ENCODE measurements at regions not wholly inside any gene's neighbourhood (a gene's known extent, or its start where the extent isn't known, plus 50 kb on each side); places are given as distances from the start of the nearest gene placed in this dataset.

GRCh38 chr9:32278991-32279390, 105.5 kb upstream of the ACO1 start:
- Mint-ChIP-seq H3K27ac (no peak overlapping the region), H3K4me3 (no peak overlapping the region), H3K36me3 (ENCODE audit: insufficient read depth in 1 of 3, low read depth in 3 of 3) (no peaks in the 10 kb centered on the region), H3K9me3 (peaks cover 0 to 6% of the 10 kb centered on the region in 2 experiments; a peak in 2 of 5 replicates), H3K4me1 (peaks cover 0 to 2% of the 10 kb centered on the region in 2 experiments; a peak in 1 of 4 replicates), H3K27me3 (ENCODE audit: low read depth) (no peaks in the 10 kb centered on the region; the same call in 1 of the 2 replicates)
- Histone ChIP-seq H3K27ac (ENCODE audit: insufficient read length, low read depth, low read length) (no peak overlapping the region), H3K23ac (ENCODE audit: insufficient read length, low read depth, low read length) (no peak overlapping the region), H3K9me3 (ENCODE audit: control insufficient read depth, low read depth, low read length) (no peaks in the 10 kb centered on the region), H4K20me1 (ENCODE audit: control insufficient read depth, insufficient read depth, insufficient read length) (no peaks in the 10 kb centered on the region), H3K27me3 (ENCODE audit: insufficient read depth, low read length) (no peaks in the 10 kb centered on the region), H3K4me1 (ENCODE audit: insufficient read depth, low read length) (no peaks in the 10 kb centered on the region), H2BK12ac (ENCODE audit: insufficient read length, low read depth, low read length) (no peak overlapping the region), H3K79me2 (ENCODE audit: insufficient read depth, low read length) (no peaks in the 10 kb centered on the region), H3K23me2 (ENCODE audit: insufficient read length, low read depth, low read length, poor library complexity, severe bottlenecking) (no peaks in the 10 kb centered on the region), H3K18ac (ENCODE audit: insufficient read length, low read depth, low read length) (no peak overlapping the region), H4K5ac (ENCODE audit: insufficient read length, low read depth, low read length) (no peak overlapping the region), H2BK5ac (ENCODE audit: insufficient read length, low read length) (no peak overlapping the region), H2AFZ (ENCODE audit: low read length) (no peak overlapping the region), H3K9ac (ENCODE audit: extremely low read depth, insufficient read length, low read length) (no peak overlapping the region), H2AK5ac (ENCODE audit: insufficient read length, low read length) (no peak overlapping the region), H3K4ac (ENCODE audit: low read depth, low read length) (no peak overlapping the region), H2BK20ac (ENCODE audit: low read depth, low read length, poor library complexity, severe bottlenecking) (no peak overlapping the region), H2BK15ac (ENCODE audit: low read depth, low read length) (no peak overlapping the region), H2BK120ac (ENCODE audit: low read depth, low read length, poor library complexity, severe bottlenecking) (no peak overlapping the region), H3T11ph (ENCODE audit: low read length) (no peak overlapping the region), H4K8ac (replicated peaks; ENCODE audit: insufficient read length, low read depth, low read length) (no peak overlapping the region), H3K4me2 (ENCODE audit: insufficient read depth, insufficient read length, low read length) (no peak overlapping the region), H4K91ac (ENCODE audit: insufficient read length, low read depth, low read length) (no peak overlapping the region), H3K79me1 (ENCODE audit: insufficient read depth, low read depth, low read length, poor library complexity, severe bottlenecking) (no peaks in the 10 kb centered on the region), H3K14ac (ENCODE audit: insufficient read depth, low read length) (no peak overlapping the region), H3K56ac (ENCODE audit: insufficient read length, low read depth, low read length) (no peak overlapping the region)
- TF ChIP-seq CTCF (conservative IDR thresholded peaks at IDR 0.05): no peak
- DNase-seq: no peak

All from H9 (cell line).